Right lobe of liver (tissue), 6 donors: ENCODE measurements at regions not wholly inside any gene's neighbourhood (a gene's known extent, or its start where the extent isn't known, plus 50 kb on each side); places are given as distances from the start of the nearest gene placed in this dataset.

Experiments
- ATAC-seq, 4 donors: fragments of 200-7000 bp; cut with Tn5 transposase; one replicate each; pipeline ENCODE4 v1.9.1; 2020; ENCODE audit warnings: mild to moderate bottlenecking in 4 of 4, moderate library complexity in 4 of 4
- DNase-seq, 3 donors: peaks; one replicate each; pipeline ENCODE4 v3.0.0-alpha.2; 2020
- H3K27ac ChIP-seq, 3 donors: fragments of 200-600 bp; one replicate each; pipeline ENCODE4 v1.8.0; 2022
- H3K27me3 ChIP-seq, 2 donors: fragments of 200-600 bp; one replicate each; pipeline ENCODE4 v1.8.0; 2022
- H3K36me3 ChIP-seq, 4 donors: fragments of 200-600 bp; sonication (generic) in 1 of 4; one replicate each; pipeline versions ENCODE4 v1.5.1 to v1.8.0; 2017 to 2022; ENCODE audit warnings: control low read depth in 1 of 4
- H3K4me1 ChIP-seq, 4 donors: fragments of 200-600 bp; sonication (generic) in 1 of 4; one replicate each; pipeline versions ENCODE4 v1.5.1 to v1.8.0; 2017 to 2022; ENCODE audit warnings: control low read depth in 1 of 4
- H3K4me3 ChIP-seq, 3 donors: fragments of 200-600 bp; one replicate each; pipeline ENCODE4 v1.8.0; 2022
- H3K9me3 ChIP-seq, 4 donors: fragments of 200-600 bp; sonication (generic) in 1 of 4; one replicate each; pipeline versions ENCODE4 v1.5.1 to v1.8.0; 2017 to 2022; ENCODE audit warnings: control low read depth in 1 of 4
- POLR2A ChIP-seq: fragments of 450-650 bp; IDR thresholded peaks from one replicate; pipeline ENCODE4 v1.6.1; 2017; ENCODE audit warnings: antibody characterized with exemption, mild to moderate bottlenecking
- WGBS: methylation state at CpG from one replicate; pipeline ENCODE4 v1.1.6; 2018; ENCODE audit warnings: low coverage, low lambda C conversion rate; ENCODE audit not compliant: insufficient coverage; ENCODE audit errors: missing lambda C conversion rate; 5-methylcytosine and 5-hydroxymethylcytosine counted together
- intact Hi-C, 2 donors: fragments of 100-400 bp; cut with DNase I; formaldehyde crosslinking; loops; one replicate each; pipeline versions ENCODE4 v1.11.2 to v1.14.1; 2022
- TF ChIP-seq, protein P1 (sequence below), 4 donors: fragments of 200-600 bp in 3 of 4; fragments of 450-650 bp in 1 of 4; IDR thresholded peaks; one replicate each; pipeline versions ENCODE4 v1.5.1 to v1.8.0; 2016 to 2022; ENCODE audit warnings: antibody characterized with exemption in 4 of 4, mild to moderate bottlenecking in 2 of 4
- donor health status: DM: no; HTN: yes; CAD: no.
- donor health status: DM: no; HTN: no; CAD: no.
- donor health status: DM: no; HTN: no; CAD: no.
- donor health status: DM: no; HTN: yes; CAD: no.
- donor health status: DM: no; HTN: yes; CAD: no.

DNA sequence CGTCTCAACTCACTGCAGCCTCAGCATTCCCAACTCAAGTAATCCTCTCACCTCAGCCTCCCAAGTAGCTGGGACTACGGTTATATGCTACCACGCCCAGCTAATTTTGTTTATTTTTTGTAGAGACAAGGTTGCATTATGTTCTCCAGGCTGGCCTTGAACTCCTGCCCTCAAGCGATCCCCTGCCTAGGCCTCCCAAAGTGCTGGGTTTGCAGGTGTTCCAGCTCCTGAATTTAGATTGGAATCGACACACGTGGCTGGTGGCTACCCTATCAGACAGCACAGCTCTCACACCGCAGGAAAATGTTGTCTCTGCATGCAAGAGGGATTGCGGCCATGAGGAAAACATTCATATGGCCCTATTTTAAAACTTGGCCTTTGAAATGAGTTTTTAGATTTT is 76.7 kb upstream of the GALNT2 start:
- DNase-seq (no peak), ATAC-seq (no peak)
- Histone ChIP-seq H3K36me3 (no peaks in the 10 kb centered on the region), H3K9me3 (no peaks in the 10 kb centered on the region), H3K27ac (no peak overlapping the region), H3K27me3 (no peaks in the 10 kb centered on the region), H3K4me1 (no peaks in the 10 kb centered on the region), H3K4me3 (no peak overlapping the region)
- 69% methylated on average over 8 of the region's 8 CpGs for WGBS
- intact Hi-C loops: no loop called here
- TF ChIP-seq, protein P1, sequence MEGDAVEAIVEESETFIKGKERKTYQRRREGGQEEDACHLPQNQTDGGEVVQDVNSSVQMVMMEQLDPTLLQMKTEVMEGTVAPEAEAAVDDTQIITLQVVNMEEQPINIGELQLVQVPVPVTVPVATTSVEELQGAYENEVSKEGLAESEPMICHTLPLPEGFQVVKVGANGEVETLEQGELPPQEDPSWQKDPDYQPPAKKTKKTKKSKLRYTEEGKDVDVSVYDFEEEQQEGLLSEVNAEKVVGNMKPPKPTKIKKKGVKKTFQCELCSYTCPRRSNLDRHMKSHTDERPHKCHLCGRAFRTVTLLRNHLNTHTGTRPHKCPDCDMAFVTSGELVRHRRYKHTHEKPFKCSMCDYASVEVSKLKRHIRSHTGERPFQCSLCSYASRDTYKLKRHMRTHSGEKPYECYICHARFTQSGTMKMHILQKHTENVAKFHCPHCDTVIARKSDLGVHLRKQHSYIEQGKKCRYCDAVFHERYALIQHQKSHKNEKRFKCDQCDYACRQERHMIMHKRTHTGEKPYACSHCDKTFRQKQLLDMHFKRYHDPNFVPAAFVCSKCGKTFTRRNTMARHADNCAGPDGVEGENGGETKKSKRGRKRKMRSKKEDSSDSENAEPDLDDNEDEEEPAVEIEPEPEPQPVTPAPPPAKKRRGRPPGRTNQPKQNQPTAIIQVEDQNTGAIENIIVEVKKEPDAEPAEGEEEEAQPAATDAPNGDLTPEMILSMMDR (IDR thresholded peaks at IDR 0.05): no peak
- TF ChIP-seq POLR2A: no peak

DNA sequence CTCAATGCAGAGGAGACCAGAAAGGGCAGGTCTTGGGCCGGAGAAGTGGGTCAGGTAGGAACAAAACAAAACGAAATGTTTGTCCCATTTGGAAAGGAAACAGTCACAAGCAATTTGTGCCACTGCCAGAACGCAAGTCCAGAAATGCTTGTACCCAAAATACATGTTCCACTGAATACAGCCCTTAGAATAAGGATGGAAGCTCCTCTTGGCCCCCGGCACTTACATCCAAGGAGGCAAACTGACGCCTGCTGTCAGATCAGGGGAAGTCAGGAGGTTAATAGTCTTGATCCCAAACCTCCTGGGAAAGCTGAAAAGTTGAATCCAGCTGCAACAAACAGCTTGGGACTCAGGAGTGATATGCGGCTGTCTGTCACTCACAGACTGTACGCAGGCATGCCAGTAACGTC is 75.9 kb upstream of the GALNT2 start:
- intact Hi-C loops: no loop called here
- no peak overlapping the region for H3K27ac ChIP-seq
- no peaks in the 10 kb centered on the region for H3K36me3 ChIP-seq
- DNase-seq (no peak), ATAC-seq (no peak)
- H3K4me3 ChIP-seq: no peak overlapping the region
- H3K4me1 ChIP-seq: no peaks in the 10 kb centered on the region
- no peaks in the 10 kb centered on the region for H3K27me3 ChIP-seq
- WGBS: 63% methylated on average over 7 of the region's 8 CpGs
- TF ChIP-seq, protein P1 (IDR thresholded peaks at IDR 0.05): no peak
- TF ChIP-seq POLR2A: no peak
- no peaks in the 10 kb centered on the region for H3K9me3 ChIP-seq

DNA sequence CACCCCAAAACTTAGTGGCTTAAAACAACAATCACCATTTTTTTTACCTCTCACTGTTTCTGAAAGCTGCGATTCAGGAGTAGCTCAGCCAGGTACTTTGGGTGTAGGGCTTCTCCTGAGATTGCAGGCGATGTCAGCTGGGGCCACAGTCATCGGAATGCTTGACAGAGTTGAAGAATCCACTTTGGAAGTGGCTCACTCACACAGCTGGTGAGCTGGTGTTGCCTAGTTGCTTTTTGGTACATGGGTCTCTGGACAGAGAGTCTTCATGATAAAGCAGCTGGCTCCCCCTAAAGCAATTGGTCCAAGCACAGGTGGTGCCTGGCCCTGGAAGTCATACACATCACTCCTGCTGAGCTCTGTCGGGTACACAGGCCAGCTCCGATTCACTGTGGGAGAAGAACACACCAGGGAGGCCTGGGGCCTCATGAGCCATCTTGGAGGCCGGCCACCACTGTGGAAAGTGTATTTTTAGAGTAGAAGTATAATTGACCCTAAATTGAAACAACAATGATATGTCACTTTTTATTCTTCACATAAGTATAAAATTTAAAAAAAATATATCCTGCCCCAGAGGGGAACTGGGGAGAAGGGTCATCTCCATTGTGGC is 75.2 kb upstream of the GALNT2 start:
- DNase-seq (no peak), ATAC-seq (no peak)
- no peaks in the 10 kb centered on the region for H3K36me3 ChIP-seq
- no peaks in the 10 kb centered on the region for H3K27me3 ChIP-seq
- 80% methylated on average over 3 of the region's 6 CpGs for WGBS
- H3K9me3 ChIP-seq: no peaks in the 10 kb centered on the region
- H3K27ac ChIP-seq: no peak overlapping the region
- H3K4me1 ChIP-seq: no peaks in the 10 kb centered on the region
- intact Hi-C loops: no loop called here
- TF ChIP-seq, protein P1 (IDR thresholded peaks at IDR 0.05): no peak
- TF ChIP-seq POLR2A: no peak
- no peak overlapping the region for H3K4me3 ChIP-seq

DNA sequence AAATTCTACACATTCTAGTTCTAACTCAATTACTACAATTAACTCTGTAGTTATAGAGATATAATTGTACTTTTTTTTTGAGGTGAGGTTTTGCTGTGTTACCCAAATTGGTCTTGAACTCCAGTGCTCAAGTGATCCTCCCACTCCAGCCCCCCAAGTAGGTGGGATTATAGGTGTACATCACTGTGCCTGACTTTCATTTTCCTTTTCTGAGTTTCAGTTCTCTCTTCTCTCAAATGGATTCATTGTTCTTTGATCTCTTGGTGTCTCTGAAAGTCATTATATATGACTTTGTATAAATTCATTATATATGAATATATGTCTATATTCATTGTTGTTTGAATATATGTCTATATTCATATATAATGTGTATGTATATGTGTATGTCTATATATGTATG is 74.0 kb upstream of the GALNT2 start:
- no peak overlapping the region for H3K27ac ChIP-seq
- no peaks in the 10 kb centered on the region for H3K36me3 ChIP-seq
- H3K27me3 ChIP-seq: no peaks in the 10 kb centered on the region
- ATAC-seq (no peak), DNase-seq (no peak)
- no peaks in the 10 kb centered on the region for H3K9me3 ChIP-seq
- intact Hi-C loops: no loop called here
- no peak overlapping the region for H3K4me3 ChIP-seq
- TF ChIP-seq, protein P1 (IDR thresholded peaks at IDR 0.05): no peak
- no peak for TF ChIP-seq POLR2A
- no peaks in the 10 kb centered on the region for H3K4me1 ChIP-seq

DNA sequence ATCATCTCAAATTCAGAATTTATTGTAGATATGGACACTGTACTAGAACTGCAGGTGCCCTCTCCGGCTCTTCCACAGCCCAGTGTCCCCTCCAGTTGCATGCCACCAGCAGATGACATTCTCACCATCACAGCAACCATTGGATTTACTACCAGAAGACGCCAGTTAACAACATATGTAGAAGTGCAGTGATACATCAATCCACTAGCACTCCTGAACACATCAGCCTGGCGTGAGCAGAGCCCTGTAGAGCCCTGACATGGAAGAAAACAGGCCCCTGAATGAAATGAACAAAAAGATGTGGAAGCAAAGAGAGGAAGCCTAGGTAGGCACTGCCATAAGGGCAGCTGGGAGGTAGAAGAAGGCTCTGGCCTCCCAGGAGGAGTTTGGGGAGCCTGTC is 73.1 kb upstream of the GALNT2 start:
- H3K27me3 ChIP-seq: no peaks in the 10 kb centered on the region
- TF ChIP-seq, protein P1 (IDR thresholded peaks at IDR 0.05): no peak
- no peak for TF ChIP-seq POLR2A
- intact Hi-C loops: no loop called here
- no peaks in the 10 kb centered on the region for H3K9me3 ChIP-seq
- 90% methylated on average over 3 of the region's 3 CpGs for WGBS
- DNase-seq (no peak), ATAC-seq (no peak)
- H3K36me3 ChIP-seq: no peaks in the 10 kb centered on the region
- no peaks in the 10 kb centered on the region for H3K4me1 ChIP-seq
- no peak overlapping the region for H3K4me3 ChIP-seq
- H3K27ac ChIP-seq: no peak overlapping the region
